ENCODE measurements at regions not wholly inside any gene's neighbourhood (a gene's known extent, or its start where the extent isn't known, plus 50 kb on each side); places are given as distances from the start of the nearest gene placed in this dataset.
A peak's percentile ranks its signal among the peaks of the same experiment; 100 is the strongest.

GRCh38 chr5:126339215-126339805 lies 83.9 kb upstream of the GRAMD2B start:
- no peaks in the 10 kb centered on the region for H3K27me3 ChIP-seq (replicated peaks)
- no peaks in the 10 kb centered on the region for H3K4me1 ChIP-seq (replicated peaks)
- no peak overlapping the region for H3K27ac ChIP-seq
- H3K36me3 ChIP-seq: no peaks in the 10 kb centered on the region
- DNase-seq (ENCODE audit: low read depth in 1 of 2, low spot score in 2 of 2): peak; percentile 72 to 74
- no peak overlapping the region for H3K4me3 ChIP-seq
- no peaks in the 10 kb centered on the region for H3K9me3 ChIP-seq (replicated peaks)

- no peaks in the 10 kb centered on the region for H3K36me3 ChIP-seq
- H3K27ac ChIP-seq: no peak overlapping the region
- H3K27me3 ChIP-seq (replicated peaks): no peaks in the 10 kb centered on the region
- H3K9me3 ChIP-seq (replicated peaks): no peaks in the 10 kb centered on the region
- DNase-seq (ENCODE audit: low read depth in 1 of 2, low spot score in 2 of 2): no peak
- H3K4me3 ChIP-seq: no peak overlapping the region
- H3K4me1 ChIP-seq (replicated peaks): no peaks in the 10 kb centered on the region
Measured at GRCh38 chr5:126341906-126342630, 81.1 kb upstream of the GRAMD2B start.

GRCh38 chr5:126348855-126349635 lies 74.2 kb upstream of the GRAMD2B start:
- Histone ChIP-seq H3K27ac (no peak overlapping the region; the same call in 1 of the 2 replicates), H3K4me1 (replicated peaks) (peaks cover 39% of the 10 kb centered on the region), H3K27me3 (replicated peaks) (no peaks in the 10 kb centered on the region), H3K4me3 (no peak overlapping the region), H3K9me3 (replicated peaks) (no peaks in the 10 kb centered on the region), H3K36me3 (no peaks in the 10 kb centered on the region; the same call in 1 of the 2 replicates)
- DNase-seq (ENCODE audit: low read depth in 1 of 2, low spot score in 2 of 2): peak in 1 of 2 experiments; percentile 42

- DNase-seq (ENCODE audit: low read depth in 1 of 2, low spot score in 2 of 2): peak in 1 of 2 experiments; percentile 41
- peaks cover 58% of the 10 kb centered on the region for H3K4me1 ChIP-seq (replicated peaks)
Measured at GRCh38 chr5:126351153-126351552, 72.1 kb upstream of the GRAMD2B start.

GRCh38 chr5:126354012-126354857 lies 69.0 kb upstream of the GRAMD2B start:
- Histone ChIP-seq H3K36me3 (no peaks in the 10 kb centered on the region; the same call in 1 of the 2 replicates), H3K27ac (peak overlapping the region; percentile 99), H3K4me1 (replicated peaks) (peaks cover 65% of the 10 kb centered on the region), H3K4me3 (peak overlapping the region; percentile 24), H3K27me3 (replicated peaks) (no peaks in the 10 kb centered on the region), H3K9me3 (replicated peaks) (no peaks in the 10 kb centered on the region; the same call in 1 of the 2 replicates)
- DNase-seq (ENCODE audit: low read depth in 1 of 2, low spot score in 2 of 2): peak; percentile 76 to 99

More at GRCh38 chr5:126351153-126351552, 72.1 kb upstream of the GRAMD2B start:
- Histone ChIP-seq H3K4me3 (no peak overlapping the region), H3K27ac (no peak overlapping the region), H3K36me3 (no peaks in the 10 kb centered on the region; the same call in 1 of the 2 replicates), H3K27me3 (replicated peaks) (no peaks in the 10 kb centered on the region), H3K9me3 (replicated peaks) (no peaks in the 10 kb centered on the region; the same call in 1 of the 2 replicates)

GRCh38 chr5:126354858-126355731 lies 68.1 kb upstream of the GRAMD2B start:
- Histone ChIP-seq H3K4me1 (replicated peaks) (peaks cover 62% of the 10 kb centered on the region), H3K36me3 (no peaks in the 10 kb centered on the region; the same call in 1 of the 2 replicates), H3K9me3 (replicated peaks) (no peaks in the 10 kb centered on the region; the same call in 1 of the 2 replicates), H3K27ac (peak overlapping the region; percentile 99), H3K27me3 (replicated peaks) (no peaks in the 10 kb centered on the region), H3K4me3 (no peak overlapping the region)
- peak in 1 of 2 experiments; percentile 67 for DNase-seq (ENCODE audit: low read depth in 1 of 2, low spot score in 2 of 2)

GRCh38 chr5:126355940-126356339 lies 67.3 kb upstream of the GRAMD2B start:
- Histone ChIP-seq H3K4me1 (replicated peaks) (peaks cover 62% of the 10 kb centered on the region), H3K27ac (peak overlapping the region; percentile 99), H3K27me3 (replicated peaks) (no peaks in the 10 kb centered on the region), H3K4me3 (no peak overlapping the region), H3K36me3 (no peaks in the 10 kb centered on the region; the same call in 1 of the 2 replicates), H3K9me3 (replicated peaks) (no peaks in the 10 kb centered on the region; the same call in 1 of the 2 replicates)
- DNase-seq (ENCODE audit: low read depth in 1 of 2, low spot score in 2 of 2): no peak

GRCh38 chr5:126357585-126358342 lies 65.4 kb upstream of the GRAMD2B start:
- DNase-seq (ENCODE audit: low read depth in 1 of 2, low spot score in 2 of 2): no peak
- H3K4me1 ChIP-seq (replicated peaks): peaks cover 50% of the 10 kb centered on the region

GRCh38 chr5:126358525-126358924 lies 64.7 kb upstream of the GRAMD2B start:
- no peaks in the 10 kb centered on the region for H3K36me3 ChIP-seq
- no peaks in the 10 kb centered on the region for H3K27me3 ChIP-seq (replicated peaks)
- peak; percentile 77 to 91 for DNase-seq (ENCODE audit: low read depth in 1 of 2, low spot score in 2 of 2)
- peaks cover 42% of the 10 kb centered on the region for H3K4me1 ChIP-seq (replicated peaks)
- H3K27ac ChIP-seq: peak overlapping the region; percentile 50
- H3K9me3 ChIP-seq (replicated peaks): no peaks in the 10 kb centered on the region; the same call in 1 of the 2 replicates
- H3K4me3 ChIP-seq: no peak overlapping the region

More at GRCh38 chr5:126357585-126358342, 65.4 kb upstream of the GRAMD2B start:
- Histone ChIP-seq H3K36me3 (no peaks in the 10 kb centered on the region), H3K4me3 (no peak overlapping the region), H3K27me3 (replicated peaks) (no peaks in the 10 kb centered on the region), H3K27ac (peak overlapping the region; percentile 34; the same call in 1 of the 2 replicates), H3K9me3 (replicated peaks) (no peaks in the 10 kb centered on the region; the same call in 1 of the 2 replicates)

- no peak for DNase-seq (ENCODE audit: low read depth in 1 of 2, low spot score in 2 of 2)
- Histone ChIP-seq H3K27ac (no peak overlapping the region), H3K4me1 (replicated peaks) (peaks cover 30% of the 10 kb centered on the region), H3K27me3 (replicated peaks) (no peaks in the 10 kb centered on the region), H3K36me3 (no peaks in the 10 kb centered on the region), H3K4me3 (no peak overlapping the region), H3K9me3 (replicated peaks) (no peaks in the 10 kb centered on the region; the same call in 1 of the 2 replicates)
Measured at GRCh38 chr5:126359884-126360283, 63.3 kb upstream of the GRAMD2B start.

- H3K27ac ChIP-seq: no peak overlapping the region
- DNase-seq (ENCODE audit: low read depth in 1 of 2, low spot score in 2 of 2): no peak
- no peak overlapping the region for H3K4me3 ChIP-seq
- H3K9me3 ChIP-seq (replicated peaks): no peaks in the 10 kb centered on the region
- no peaks in the 10 kb centered on the region for H3K36me3 ChIP-seq
- H3K27me3 ChIP-seq (replicated peaks): no peaks in the 10 kb centered on the region
- H3K4me1 ChIP-seq (replicated peaks): peaks cover 25% of the 10 kb centered on the region
Measured at GRCh38 chr5:126360467-126360866, 62.7 kb upstream of the GRAMD2B start.

- Histone ChIP-seq H3K4me1 (replicated peaks) (peaks cover 16% of the 10 kb centered on the region), H3K36me3 (no peaks in the 10 kb centered on the region), H3K27ac (no peak overlapping the region), H3K4me3 (no peak overlapping the region), H3K27me3 (replicated peaks) (no peaks in the 10 kb centered on the region), H3K9me3 (replicated peaks) (no peaks in the 10 kb centered on the region)
- no peak for DNase-seq (ENCODE audit: low read depth in 1 of 2, low spot score in 2 of 2)
Measured at GRCh38 chr5:126363658-126364057, 59.6 kb upstream of the GRAMD2B start.

Measured in SJSA1 (cell line).